Hematopoietic multipotent progenitor cell treated with erythropoietin and hydrocortisone succinate and interleukin-3 and kit ligand, for 4 days (in vitro differentiated cells): ENCODE measurements at regions not wholly inside any gene's neighbourhood (a gene's known extent, or its start where the extent isn't known, plus 50 kb on each side); places are given as distances from the start of the nearest gene placed in this dataset.

Experiments used
- DNase-seq: peaks from one replicate; pipeline ENCODE4 v3.0.0-alpha.2; 2015

- DNase-seq: no peak
Measured at GRCh38 chr6:227074-227782, 65.1 kb upstream of the DUSP22 start.

GRCh38 chr6:227812-228338 is 64.4 kb upstream of the DUSP22 start:
- DNase-seq: no peak

- no peak for DNase-seq
Measured at GRCh38 chr6:228881-229651, 63.2 kb upstream of the DUSP22 start.

- no peak for DNase-seq
Measured at GRCh38 chr6:231779-232178, 60.5 kb upstream of the DUSP22 start.

GRCh38 chr6:232982-233640 is 59.2 kb upstream of the DUSP22 start:
- DNase-seq: peak; percentile 61

- DNase-seq: no peak
Measured at GRCh38 chr6:234706-235372, 57.4 kb upstream of the DUSP22 start.

- peak; percentile 44 for DNase-seq
Measured at GRCh38 chr6:235763-236360, 56.4 kb upstream of the DUSP22 start.

GRCh38 chr6:236519-236918 is 55.8 kb upstream of the DUSP22 start:
- DNase-seq: no peak

- no peak for DNase-seq
Measured at GRCh38 chr6:240151-240550, 52.1 kb upstream of the DUSP22 start.

- no peak for DNase-seq
Measured at GRCh38 chr6:241336-241865, 50.9 kb upstream of the DUSP22 start.
